ENCODE measurements at regions not wholly inside any gene's neighbourhood (a gene's known extent, or its start where the extent isn't known, plus 50 kb on each side); places are given as distances from the start of the nearest gene placed in this dataset.

GRCh38 chr5:136694258-136694657 is 328.9 kb upstream of the TRPC7 start:
- no peak for DNase-seq (ENCODE audit: low spot score)

- no peak for DNase-seq (ENCODE audit: low spot score)
Observed at GRCh38 chr5:136689552-136689951, 324.2 kb upstream of the TRPC7 start.

DNA sequence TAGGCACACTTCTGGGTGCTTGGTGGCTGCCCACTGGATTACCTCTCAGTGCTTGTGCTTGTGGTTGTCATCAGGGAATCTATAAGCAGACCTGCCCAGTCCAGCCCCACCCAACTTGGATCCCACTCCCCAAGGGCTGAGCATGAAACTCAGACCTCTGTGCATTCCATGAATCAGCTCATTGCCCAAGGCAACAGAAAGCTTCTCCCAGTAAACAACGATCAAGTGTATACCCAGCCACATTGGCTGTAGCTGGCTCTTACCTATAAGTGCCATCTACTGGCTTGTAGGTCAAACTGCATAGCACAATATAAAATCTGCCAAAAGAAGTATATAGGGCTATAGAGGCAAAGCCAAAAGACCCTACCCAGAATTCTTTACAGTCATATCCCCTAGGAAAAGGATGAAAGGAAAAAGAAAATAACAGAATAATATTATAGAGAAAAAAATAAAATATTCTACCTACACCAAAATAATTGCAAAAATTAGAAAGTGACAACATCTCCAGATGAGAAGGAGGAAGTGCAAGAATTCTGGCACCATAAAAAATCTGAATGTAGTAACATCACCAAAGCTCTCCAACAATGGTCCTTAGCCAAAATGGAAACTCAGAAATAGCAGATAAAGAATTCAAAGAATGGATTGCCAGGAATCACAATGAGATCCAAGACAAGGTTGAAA is 321.0 kb upstream of the TRPC7 start:
- no peak for DNase-seq (ENCODE audit: low spot score)

DNA sequence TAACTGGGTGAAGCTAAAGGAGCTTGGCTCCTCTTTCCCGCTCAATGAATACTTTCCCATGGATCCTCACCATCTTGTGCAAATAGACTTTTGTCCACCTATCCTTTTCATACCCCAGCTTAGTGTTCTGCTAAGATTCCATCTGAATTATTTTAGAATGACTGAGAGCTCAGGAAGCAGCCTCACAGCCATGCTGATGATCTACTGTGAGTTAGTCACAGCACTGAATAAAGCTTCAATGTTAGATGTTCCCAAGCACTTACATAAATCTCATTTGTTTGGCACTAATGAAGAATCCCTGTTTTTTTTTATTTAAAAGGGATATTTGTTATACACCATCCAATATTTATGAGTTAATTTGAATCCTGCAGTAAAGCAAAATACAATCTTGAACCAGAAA is 317.6 kb upstream of the TRPC7 start:
- DNase-seq (ENCODE audit: low spot score), result no peak

- DNase-seq (ENCODE audit: low spot score), result no peak
Observed at GRCh38 chr5:136679233-136679632, 313.9 kb upstream of the TRPC7 start.

DNA sequence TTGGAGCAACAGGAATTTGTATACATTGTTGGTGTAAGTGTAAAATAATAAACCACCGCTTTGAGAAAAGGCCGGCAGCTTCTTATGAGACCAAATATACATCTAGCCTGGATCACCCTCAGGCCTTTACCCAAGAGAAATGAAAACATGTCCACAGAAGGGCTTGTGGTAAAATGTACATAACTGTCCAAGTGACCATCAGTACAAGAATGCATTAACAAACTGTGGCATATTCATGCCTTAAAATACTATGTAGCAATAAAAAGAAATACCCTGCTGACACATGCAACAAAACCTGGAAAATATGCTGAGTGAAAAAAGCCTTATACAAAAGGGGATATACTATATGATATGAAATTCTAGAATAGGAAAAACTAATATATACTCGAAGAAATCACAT is 311.9 kb upstream of the TRPC7 start:
- DNase-seq (ENCODE audit: low spot score), result no peak

DNA sequence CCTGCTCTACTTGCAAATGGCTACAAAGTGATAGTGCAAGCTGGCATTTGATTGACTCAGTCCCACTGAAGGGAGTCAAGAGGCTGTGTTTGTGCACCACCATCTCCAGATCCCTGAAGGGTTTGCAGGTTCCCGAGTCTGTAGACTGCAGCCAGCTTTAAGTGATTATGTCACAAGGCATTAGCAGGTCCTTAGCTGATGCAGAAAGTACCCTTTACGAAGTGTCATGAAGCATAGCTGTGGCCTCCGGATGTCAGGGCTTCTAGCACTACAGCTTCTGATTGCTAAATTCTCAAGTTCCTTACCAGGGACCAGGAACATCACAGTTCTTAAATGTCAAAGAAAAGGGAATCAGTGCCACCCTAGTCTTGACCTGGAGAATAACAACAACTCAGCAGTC is 311.3 kb upstream of the TRPC7 start:
- DNase-seq (ENCODE audit: low spot score), result no peak

GRCh38 chr5:136675769-136676168 is 310.4 kb upstream of the TRPC7 start:
- no peak for DNase-seq (ENCODE audit: low spot score)

- no peak for DNase-seq (ENCODE audit: low spot score)
Observed at GRCh38 chr5:136674178-136674577, 308.8 kb upstream of the TRPC7 start.

DNA sequence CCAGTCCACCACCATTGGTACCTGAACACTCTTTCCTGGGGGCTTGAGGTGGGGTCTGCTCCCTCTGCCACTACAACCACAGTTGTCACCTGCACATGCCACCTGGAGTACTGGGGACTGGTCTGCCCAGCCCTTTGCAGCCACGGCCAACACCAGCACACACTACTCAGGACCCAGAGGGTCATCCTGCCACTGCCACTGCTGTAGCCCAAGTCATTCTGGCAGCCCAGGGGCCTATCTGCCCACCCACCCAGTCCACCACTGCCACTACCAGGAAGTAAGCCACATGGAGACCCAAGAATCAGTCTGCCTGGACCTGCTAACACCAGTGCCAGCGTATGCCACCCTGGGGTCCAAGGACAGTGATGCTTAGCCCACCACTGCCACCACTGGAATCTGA is 302.4 kb upstream of the TRPC7 start:
- DNase-seq (ENCODE audit: low spot score), result no peak

DNA sequence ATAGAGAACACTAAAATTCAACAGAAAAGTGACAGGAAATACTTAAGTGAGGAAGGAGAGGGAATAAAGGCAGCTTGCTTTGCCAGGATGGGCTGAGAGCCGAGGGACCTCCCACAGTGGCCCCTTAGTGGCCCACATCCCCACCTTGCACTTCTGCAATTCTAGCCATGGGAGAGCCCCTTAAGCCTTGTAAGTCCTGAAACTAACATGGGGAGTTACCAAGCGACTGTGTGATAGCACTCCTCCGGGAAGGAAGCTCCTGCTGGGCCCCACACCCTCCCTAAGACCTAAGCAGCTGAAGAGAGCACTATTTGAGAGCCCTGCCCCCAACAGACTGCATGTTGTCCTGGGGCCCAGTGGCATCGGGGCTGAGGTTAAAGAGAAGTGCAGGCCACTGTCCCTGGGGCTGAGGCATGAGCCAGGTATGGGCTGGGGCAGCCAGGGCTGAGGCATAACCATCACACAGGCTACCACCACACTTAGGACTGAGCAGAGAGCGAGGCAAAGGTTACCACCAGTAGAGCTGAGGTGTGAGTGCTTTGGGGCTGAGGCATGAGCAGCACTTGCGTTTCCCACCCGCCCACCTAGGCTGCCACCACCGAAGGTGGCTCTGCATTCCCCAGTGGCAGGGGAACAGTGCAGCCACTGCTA is 301.8 kb upstream of the TRPC7 start:
- no peak for DNase-seq (ENCODE audit: low spot score)

GRCh38 chr5:136665331-136665730 is 300.0 kb upstream of the TRPC7 start:
- DNase-seq (ENCODE audit: low spot score), result no peak

DNA sequence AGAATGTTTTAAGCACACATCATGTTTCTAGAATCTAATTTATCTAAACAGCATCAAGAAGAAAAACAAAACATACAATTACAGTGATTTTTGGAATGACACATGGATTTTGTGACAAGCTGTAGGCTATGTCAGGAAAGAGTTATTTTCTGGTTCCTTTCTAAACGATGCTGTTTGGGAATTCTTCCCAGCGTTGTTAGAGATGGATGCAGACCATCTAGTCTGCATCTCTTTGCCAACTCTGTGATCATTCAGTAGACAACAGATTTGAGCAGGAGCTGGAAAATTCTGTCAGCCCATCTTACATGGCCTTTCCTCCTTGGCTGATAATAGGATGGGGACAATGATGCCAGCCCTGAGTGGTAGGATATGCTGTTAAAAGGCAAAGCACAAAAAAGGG is 295.7 kb upstream of the TRPC7 start:
- DNase-seq (ENCODE audit: low spot score), result no peak

DNA sequence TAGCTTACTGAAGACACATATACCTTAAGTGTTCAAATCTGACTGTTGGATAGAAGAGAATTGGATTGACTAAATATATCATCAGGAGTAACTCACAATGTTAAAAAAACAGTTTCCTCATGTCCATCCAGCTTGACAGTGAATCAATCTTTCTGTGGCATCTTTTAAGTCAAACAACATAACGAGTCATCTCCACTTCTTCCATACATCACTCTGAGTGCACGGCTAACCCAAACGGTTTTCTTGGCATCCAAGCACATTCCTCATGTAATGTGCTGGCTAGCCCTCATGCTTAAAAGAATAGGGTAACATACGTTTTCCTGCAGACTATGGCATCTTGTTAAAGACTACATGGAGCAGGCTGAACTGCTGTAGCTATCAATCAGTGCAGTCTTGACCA is 291.5 kb upstream of the TRPC7 start:
- no peak for DNase-seq (ENCODE audit: low spot score)

- no peak for DNase-seq (ENCODE audit: low spot score)
Observed at GRCh38 chr5:136655468-136655867, 290.1 kb upstream of the TRPC7 start.

- DNase-seq (ENCODE audit: low spot score), result no peak
Observed at GRCh38 chr5:136646915-136647314, 281.6 kb upstream of the TRPC7 start.

DNA sequence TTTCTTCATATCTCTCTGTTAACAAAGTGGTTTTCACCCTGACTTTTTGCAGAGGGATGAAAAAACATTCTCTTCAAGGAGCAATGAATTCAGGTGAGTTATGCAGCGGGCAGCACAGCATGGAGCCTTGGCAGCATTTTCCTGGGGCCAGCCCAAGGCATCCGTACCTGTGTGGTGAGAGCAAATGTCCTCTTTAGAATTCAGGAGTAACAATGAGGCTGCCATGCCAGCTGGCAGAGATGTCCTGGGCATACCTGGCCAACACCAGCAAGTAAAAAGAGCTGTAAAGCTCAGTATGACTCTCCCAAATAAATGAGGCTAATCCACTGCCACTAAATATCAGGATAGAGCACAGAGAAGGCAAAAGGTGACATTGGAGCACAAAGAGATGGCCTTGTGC is 277.6 kb upstream of the TRPC7 start:
- no peak for DNase-seq (ENCODE audit: low spot score)

- no peak for DNase-seq (ENCODE audit: low spot score)
Observed at GRCh38 chr5:136639616-136640015, 274.3 kb upstream of the TRPC7 start.

- DNase-seq (ENCODE audit: low spot score), result no peak
Observed at GRCh38 chr5:136638084-136638483, 272.7 kb upstream of the TRPC7 start.

GRCh38 chr5:136636001-136636400 is 270.7 kb upstream of the TRPC7 start:
- DNase-seq (ENCODE audit: low spot score), result no peak

- no peak for DNase-seq (ENCODE audit: low spot score)
Observed at GRCh38 chr5:136631186-136631585, 265.8 kb upstream of the TRPC7 start.

- DNase-seq (ENCODE audit: low spot score), result no peak
Observed at GRCh38 chr5:136629125-136629792, 263.9 kb upstream of the TRPC7 start.

- DNase-seq (ENCODE audit: low spot score), result no peak
Observed at GRCh38 chr5:136626531-136626930, 261.2 kb upstream of the TRPC7 start.

DNA sequence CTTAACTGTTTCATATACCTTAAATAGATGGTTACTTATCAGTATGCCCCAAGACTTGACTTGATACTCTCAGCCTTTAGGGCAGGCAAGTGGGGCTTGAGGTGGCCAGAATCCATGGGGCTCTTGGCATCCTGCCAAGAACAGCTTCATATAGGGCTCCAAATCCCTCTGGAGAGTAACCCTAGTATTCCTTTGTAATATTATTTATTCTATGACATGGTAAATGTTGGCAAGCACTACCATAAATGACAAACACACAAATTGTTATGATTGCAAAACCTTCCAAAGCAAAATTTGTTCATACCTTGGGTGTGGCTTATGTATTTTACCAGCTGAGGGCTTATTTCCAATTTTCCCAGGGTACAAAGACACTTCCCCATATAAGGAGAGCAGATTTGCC is 257.4 kb upstream of the TRPC7 start:
- DNase-seq (ENCODE audit: low spot score), result no peak
